PC-9 (cell line): ENCODE measurements at regions not wholly inside any gene's neighbourhood (a gene's known extent, or its start where the extent isn't known, plus 50 kb on each side); places are given as distances from the start of the nearest gene placed in this dataset.
"Not testable (repeated sequence)": the region's sequence is repeated elsewhere in the genome, so short reads cannot be mapped to it uniquely, and the experiment has no call there.

ENCODE experiments used
- EZH2 ChIP-seq: fragments of 200-600 bp; sonication (generic); IDR thresholded peaks from 2 replicates; pipeline ENCODE4 v1.8.0; 2017; ENCODE audit warnings: antibody characterized with exemption, low read depth
- TF ChIP-seq, protein P1 (sequence below): fragments of 200-600 bp; sonication (generic); conservative IDR thresholded peaks from 2 replicates; pipeline ENCODE4 v1.6.1; 2017; ENCODE audit warnings: mixed run types, antibody characterized with exemption, mild to moderate bottlenecking, moderate library complexity

DNA sequence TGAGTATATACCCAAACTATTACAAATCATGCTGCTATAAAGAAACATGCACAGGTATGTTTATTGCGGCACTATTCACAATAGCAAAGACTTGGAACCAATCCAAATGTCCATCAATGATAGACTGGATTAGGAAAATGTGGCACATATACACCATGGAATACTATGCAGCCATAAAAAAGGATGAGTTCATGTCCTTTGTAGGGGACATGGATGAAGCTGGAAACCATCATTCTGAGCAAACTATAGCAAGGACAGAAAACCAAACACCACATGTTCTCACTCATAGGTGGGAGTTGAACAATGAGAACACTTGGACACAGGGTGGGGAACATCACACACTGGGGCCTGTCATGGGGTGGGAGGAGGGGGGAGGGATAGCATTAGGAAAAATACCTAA is 672.7 kb upstream of the CTNND2 start:
- TF ChIP-seq, protein P1, sequence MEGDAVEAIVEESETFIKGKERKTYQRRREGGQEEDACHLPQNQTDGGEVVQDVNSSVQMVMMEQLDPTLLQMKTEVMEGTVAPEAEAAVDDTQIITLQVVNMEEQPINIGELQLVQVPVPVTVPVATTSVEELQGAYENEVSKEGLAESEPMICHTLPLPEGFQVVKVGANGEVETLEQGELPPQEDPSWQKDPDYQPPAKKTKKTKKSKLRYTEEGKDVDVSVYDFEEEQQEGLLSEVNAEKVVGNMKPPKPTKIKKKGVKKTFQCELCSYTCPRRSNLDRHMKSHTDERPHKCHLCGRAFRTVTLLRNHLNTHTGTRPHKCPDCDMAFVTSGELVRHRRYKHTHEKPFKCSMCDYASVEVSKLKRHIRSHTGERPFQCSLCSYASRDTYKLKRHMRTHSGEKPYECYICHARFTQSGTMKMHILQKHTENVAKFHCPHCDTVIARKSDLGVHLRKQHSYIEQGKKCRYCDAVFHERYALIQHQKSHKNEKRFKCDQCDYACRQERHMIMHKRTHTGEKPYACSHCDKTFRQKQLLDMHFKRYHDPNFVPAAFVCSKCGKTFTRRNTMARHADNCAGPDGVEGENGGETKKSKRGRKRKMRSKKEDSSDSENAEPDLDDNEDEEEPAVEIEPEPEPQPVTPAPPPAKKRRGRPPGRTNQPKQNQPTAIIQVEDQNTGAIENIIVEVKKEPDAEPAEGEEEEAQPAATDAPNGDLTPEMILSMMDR: not testable (repeated sequence)
- TF ChIP-seq EZH2: not testable (repeated sequence)
